Superior temporal gyrus (tissue), 1 donor: ENCODE measurements at regions not wholly inside any gene's neighbourhood (a gene's known extent, or its start where the extent isn't known, plus 50 kb on each side); places are given as distances from the start of the nearest gene placed in this dataset.

Source experiments
- DNase-seq: peaks from one replicate; pipeline ENCODE4 v3.0.0-alpha.2; 2016; ENCODE audit errors: extremely low spot score

DNA sequence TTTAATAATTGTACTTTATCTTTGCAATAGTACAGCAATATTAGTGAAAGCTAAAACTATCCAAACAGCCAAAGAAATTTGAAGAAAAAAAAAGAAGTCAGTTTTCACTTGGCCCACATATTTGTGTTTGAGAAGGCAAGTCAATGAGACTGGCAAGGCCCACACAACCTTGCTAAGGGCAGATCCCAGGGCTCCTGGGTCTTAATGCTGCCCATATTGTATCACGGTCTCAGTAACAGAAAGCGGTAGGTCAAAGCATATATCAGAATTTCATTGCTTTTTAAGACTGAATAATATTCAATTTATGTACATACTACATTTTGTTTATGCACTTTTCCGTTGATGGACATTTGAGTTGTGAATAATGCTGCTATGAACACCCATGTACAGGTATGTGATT is 262.0 kb upstream of the TOPAZ1 start:
- no peak for DNase-seq

DNA sequence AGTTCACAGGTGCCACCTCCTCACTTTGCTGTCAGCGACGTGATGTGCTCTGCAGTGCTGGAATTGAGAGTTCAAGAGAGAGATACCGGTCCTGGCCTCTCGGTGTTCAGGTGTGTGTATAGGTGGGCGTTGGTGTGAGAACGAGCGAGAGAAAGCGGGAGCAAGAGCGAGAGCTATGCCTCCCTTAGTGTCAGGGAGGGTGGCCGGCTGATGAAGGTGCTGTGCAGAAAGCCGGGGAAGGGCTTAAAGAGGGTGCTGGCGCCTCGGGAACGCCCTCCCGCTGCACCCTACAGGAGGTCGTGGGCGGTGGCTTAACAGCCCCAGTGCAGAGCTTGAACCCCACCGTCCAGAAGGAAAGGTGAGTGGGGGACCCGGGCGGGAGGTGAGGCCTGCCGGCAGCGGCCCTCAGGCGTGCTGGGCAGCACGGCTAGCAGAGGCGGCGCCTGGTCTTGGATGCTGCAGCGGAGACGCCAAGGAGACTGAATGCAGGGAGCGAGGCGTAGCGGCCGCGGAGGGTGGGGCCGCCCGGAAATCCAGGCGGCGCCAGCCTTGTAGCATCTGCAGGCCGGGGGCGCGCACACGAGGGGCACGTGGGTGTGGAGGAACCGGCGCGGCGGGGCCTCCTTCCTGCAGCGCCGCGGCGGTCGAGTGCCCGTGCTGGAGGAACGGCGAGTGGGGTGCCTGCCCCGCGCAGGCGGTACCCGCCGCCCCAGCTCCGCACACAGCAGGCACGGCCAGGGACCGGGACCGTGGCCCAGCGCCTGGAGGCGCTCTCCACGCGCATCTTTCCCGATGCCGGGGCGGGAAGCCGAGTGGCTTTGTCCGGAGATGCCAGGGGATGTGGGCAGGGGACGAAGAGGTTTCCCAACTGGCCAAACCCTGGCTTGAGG is 246.8 kb upstream of the TOPAZ1 start:
- DNase-seq, result no peak

DNA sequence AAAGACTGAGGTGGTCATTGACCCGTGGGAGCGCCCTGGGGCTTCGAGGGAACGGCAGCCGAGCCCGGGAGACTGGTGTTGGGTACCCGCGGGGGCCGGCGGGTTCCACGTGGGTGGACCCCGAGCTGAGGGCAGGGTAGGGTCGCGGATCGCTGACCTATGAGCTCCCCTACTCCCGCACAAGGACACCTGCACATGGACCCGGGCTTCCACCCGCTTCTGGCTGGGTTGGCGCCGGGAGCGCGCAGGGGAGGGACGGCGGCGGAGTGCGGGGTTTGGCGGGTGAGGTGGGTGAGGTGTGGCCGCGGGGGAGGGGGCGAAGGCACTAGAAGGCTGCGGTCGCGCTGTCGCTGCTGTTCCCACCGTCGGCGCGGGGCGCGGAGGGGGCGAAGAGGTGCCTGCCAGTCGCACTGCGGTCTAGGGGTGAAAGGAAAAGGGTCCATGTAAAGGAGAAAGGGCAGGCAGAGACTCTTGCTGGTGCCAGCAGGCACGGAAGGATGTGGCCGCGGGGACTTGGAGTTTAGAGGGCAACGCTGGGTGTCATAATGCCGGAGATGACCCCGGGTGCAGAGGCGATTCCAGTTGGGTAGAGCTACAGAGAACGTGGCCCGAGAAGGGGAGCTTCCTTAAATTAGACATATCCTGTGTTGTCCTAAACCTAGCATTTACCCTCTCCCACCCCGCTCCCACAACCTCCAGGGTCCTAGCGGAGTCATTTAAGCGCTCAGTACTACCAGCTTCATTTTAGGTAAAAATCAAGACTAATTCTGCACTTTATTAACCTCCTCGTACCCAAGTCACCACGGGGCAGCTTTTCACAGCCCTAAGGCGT is 245.9 kb upstream of the TOPAZ1 start:
- DNase-seq, result no peak

DNA sequence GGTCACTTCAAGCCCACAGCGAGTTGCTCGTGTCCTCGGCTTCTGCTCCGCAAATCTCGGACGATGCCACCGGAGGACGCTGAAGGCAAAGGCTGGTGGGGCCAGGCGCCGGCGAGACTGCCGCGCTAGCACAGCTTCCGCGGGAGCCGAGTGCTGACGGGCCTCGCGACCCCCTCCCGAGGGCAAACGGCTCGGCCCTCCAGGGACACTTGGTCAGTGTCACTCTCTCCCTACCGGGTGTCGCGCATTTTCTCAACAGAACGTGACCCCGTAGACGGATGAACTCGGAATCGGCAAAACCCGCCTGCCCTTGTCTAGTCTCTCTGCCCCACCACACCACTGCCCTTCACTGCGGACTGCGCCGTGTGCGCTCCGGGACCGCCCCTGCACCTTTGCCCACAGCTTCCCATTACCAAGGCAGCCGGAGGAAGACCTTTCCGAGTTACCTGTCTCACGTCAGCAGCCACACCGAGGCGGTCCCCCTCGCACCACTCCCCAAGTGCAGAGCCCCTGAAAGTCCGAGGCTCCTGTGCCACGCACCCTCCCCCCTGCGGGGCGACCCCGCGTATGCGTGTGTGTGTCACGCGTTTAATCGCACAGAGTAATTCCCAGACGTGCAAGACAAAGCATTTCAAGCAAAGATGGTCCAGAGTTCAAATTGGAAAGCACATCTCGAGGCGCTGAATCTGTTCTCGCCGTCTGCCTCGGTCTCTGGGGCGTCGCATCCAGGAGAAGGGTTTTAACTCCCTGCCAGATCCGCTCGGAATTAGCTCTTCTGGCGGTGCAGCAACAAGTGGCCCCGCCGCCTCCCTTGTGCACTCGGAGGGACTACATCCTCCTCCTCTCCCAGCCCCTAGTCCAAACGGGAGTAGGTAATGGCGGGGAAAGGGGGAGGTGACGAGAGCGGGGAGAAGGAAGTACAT is 245.0 kb upstream of the TOPAZ1 start:
- peak; percentile 62 for DNase-seq

DNA sequence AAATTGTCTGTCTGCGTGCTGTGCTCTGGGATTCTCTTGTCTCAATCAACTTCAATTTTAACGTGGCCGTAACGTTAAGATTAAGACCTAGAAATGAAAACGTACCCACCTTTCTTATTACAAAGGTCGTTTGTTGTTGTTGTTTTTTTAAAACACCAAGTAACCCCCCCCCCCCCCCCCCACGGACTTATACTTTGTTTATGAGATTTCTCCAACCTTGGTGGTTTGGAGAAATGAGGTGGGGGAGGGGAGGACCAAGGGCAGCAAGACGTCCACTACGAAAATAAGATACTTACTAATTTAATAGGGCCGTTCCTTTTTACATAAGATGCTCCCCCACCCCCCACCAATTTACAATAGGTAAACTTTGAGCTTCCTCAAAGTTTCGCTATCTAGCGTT is 244.4 kb upstream of the TOPAZ1 start:
- no peak for DNase-seq

DNA sequence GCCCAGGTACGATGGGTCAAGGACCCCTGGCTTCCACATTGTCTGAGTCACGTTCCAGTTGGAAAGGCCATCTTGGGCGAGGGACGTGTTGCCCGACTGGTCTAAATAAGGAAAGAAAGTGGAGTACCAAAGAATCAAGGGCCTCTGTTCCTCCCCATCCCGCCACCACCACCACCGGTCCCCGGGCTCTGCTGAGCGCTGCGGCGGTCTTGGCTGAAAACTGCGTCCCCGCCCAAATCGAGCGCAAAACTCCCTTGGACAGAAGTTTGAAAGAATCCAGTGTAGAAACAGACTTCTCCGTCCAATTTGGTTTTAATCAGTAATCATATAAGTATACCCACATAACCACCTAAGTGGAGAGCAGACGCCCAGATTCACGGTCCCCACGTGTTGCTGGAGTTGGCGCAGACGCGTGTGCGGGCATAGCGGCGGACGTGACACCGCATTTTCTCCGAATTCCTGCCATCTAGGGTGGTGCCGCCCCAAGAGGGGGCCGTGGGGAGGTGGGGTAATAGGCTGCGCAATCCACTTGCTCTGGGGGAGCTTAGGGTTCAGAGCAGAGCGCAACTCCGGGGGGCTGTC is 243.8 kb upstream of the TOPAZ1 start:
- no peak for DNase-seq

DNA sequence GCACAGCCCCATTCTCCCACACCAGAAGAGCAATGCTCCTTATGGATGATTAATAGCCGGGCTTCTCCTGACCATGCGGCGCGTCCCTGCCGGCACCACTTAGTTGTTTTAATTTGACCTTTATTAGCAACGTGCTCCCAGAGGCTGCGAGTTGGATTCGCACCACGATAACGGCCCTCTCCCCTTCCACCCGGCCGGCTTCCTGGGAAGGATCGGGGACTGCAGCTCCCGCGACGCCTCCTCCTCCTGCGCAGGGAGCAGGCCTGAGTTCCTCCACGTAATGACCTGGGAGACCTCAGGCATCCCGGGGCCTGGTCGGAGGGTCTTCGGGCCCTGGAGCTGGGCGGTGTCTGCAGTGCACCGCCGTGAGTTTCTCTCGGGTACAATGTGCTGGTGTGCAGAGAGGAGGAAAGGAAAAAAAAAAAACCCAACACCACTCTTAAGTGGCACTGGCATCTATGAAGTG is 243.3 kb upstream of the TOPAZ1 start:
- no peak for DNase-seq

DNA sequence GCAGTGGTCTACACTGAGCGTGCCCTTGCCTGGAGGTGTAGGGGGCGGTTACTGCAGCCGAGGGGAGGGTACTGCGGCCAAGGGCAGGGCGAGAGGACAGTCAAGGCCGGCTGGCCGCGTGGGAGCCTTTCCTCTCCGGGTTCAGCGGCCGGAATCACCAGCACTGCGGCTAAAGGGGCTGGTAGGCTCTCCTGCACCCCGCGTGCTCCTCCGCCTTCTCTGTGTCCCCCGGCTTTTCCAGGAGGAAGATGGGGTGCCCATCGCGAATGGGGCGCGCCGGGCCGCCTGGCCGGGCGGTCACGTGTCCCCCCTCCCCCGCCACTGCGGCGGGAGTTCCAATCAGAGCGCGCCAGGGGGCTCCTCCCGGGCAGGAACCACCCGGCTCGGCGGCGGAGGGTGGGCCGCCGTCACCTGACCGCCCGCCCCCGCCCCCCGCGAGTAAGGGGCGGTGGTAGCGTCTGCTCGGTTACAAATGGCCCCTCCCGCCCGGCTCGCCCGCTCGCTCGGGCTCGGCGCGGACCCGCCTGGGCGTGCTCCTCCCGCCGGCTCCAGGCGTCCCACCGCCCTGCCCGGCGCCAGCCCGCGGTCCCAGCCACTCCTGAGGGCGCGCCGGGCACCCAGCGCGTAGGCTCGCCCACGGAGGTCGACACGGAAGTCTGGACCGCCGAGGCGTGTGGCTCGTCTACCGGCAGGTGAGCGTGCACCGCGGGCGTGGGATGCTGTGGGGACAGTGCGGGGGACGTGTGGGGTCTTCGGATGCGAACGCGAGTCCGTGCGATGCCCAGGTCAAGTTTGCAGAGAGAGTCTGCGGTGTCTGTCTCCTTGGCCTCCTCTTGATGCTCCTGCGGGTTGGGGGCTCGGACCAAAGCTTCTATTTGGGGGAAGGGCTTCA is 242.6 kb upstream of the TOPAZ1 start:
- DNase-seq, result no peak

DNA sequence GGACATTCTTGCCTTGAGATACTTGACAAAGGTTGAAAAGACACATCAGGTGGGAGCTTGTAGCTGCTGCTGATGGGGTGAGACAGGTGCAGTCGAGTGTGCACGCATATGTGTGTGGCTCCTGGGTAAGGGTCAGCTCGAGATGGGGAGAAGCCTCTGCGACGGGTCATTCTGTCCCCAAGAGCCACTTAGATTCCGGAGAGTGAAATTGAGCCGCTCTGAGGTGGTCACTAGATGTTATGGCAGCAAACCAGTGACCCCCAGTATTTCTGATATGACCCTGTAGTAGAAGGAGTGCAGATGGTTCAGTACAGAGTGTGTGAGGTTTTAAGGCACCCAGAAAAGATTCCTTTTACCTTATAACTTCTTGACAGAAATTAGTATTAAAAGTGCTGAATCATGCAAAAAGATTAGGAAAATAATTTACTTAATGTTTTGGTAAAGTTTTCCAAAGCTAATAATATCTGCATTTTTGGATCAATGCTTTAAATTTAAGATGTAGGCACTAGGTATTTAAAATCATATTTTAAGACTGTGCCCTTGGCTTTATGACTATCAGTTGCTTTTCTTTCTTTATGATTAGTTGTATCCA is 241.9 kb upstream of the TOPAZ1 start:
- DNase-seq, result no peak

DNA sequence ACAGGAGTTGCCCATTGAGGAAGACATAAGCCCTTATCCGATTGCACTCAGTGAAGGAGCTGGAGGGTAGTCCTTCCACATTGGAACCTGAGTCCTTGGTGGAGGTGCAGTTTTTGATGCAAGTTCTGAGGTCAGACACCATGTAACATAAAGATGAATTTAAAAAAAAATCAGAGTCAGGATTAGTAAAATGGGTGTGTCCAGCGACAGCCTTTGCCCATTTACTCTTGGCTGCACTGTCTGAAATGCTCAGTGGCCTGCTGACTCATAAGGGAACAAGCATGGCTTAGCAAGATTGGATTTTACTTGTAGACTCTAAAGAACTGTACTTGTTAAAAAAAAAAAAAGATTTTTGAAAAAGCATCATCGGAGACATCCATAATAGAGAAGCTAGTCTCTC is 241.1 kb upstream of the TOPAZ1 start:
- DNase-seq, result peak; percentile 45

DNA sequence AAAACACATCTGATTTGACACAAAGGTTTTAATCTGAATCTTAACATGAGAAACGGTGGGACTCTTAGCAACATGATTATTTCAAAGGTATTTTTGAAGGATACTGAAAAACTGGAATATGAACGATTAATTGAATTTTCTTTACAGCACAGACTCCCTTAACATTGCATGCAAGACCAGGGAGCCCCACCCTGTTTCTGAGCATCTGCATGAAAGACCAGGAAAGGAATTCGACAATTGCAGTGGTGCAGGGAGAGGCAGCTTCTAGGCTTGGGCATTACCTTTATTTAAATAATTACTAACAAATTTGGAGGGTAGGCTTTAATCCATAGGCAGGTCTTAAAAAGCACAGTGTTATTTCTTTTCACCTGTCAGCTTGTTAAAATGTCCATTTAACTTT is 240.6 kb upstream of the TOPAZ1 start:
- no peak for DNase-seq

DNA sequence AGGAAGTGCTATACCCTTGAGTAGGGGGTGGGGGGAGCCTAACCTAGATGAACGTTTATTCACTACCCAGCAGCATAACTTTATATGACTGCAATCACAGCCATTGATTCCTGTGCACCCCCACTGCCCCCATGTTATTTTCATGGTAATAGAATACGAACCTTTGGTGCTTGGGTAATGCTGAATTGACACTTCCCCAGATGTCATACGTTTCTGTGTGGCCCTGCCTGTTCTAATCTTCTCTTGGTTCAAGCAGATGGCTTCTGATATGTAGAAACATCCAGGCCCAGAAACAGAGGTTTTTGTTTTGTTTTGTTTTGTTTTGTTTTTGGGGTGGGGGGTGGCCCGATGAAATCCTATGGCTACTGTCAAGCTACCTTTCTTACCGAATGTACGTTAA is 237.9 kb upstream of the TOPAZ1 start:
- peak; percentile 19 for DNase-seq

DNA sequence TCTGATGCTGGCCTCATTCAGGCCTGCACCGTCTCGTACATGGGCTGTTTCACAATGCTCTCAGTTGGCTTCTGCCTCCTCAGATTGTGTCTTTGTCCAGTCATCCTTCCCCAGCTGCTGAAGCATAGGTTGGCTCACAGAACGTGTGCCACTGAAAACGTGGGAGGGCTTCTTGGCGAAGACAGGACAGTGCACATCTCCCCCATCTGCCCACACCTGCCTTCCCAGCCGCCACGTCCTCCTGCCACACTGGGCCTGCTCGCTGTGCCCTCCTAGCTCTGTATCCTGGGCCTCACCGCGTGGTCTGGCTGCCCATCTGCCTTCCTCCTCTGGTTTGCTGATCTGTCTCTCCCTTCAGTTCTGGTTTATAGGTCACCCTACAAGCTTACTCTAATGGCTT is 230.0 kb upstream of the TOPAZ1 start:
- DNase-seq, result peak; percentile 23

DNA sequence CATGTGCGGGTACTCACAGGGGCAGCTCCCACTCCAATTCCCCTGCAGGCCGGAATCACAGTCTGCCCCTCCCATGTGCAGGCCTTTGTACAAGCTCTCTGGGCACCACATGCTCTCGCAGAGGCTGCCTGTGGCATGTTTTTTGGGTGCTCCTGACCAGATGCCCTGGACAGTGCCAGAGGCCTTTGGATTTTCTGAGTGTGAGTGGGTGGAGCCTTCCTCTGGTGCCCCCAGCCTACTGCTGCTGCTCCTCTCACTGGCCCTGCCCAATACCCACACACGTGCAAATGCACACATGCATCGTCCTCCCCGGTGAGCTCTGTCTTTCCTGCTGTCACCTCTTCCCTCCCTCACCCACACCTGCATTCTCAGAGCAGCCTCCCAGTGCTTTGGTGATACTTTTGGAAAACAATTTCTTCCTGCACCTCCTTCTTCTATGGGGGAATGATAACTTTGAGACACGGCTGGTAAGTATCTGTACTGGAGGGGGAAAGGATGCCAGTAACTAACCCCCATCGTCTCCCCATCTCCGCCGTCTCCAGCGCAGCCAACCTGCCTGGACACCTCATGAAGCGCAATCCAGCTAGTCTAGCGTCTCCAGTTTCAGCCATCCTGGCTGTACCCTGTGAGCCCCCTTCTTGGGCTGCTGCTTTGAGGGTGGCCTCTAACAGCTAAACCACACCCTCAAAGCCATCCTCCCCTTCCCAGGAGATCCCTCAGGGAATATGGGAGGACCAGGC is 229.4 kb upstream of the TOPAZ1 start:
- DNase-seq, result peak; percentile 5

DNA sequence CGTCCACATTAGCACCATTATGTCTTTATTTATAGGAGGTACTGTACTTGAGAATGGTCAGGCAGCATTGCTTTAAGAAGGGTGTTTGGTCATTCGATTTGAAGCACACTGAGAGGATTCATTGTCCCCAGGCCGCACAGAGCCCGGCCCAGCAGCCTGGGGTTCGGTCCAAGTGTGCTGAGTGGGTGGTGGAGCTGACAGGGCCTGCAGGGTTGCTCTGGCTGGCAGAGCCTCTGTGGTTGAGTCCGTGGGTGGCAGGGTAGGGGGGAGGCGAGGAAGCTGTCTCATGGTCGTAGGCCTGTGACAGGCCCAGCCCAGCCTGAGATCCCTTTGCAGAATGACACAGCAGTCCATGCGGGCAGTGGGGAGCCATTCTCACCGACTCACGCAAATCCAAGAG is 227.7 kb upstream of the TOPAZ1 start:
- no peak for DNase-seq

DNA sequence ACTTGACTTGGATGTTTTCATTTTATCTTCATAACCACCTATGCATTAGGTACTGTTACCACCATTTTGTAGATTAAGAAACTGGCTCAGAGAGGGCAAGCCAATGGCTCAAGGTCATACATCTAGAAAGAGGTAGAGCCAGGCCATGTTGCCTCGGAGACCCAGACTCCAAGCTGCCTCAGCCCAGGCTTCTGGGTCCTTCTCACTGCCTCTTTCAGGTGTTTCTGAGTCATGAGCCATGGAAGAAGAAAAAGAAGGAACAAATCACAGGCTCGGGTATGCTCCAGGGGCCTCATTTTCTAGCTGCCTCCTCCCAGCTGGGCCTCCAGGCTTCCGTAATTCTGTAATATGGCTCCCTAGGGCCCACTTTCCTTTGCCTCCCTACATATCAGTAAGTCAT is 226.5 kb upstream of the TOPAZ1 start:
- DNase-seq, result no peak

DNA sequence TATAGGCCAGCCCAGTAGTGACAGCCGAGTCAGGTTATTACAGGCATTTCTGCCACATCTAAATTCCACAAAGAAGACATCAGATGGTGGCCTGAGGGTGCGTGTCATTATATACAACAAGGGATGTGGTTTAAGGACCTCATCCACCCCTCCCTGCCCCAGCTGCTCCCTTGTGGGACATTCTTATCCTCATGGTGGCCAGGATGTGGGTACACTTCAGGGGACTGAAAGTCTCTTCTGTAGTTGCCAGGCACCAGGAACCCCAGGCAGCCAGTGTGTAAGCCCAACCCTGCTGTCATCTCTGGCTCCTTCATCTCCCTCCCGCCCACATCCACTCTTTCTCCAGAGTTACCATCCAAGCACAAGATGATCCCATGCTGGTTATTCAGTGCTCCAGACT is 224.9 kb upstream of the TOPAZ1 start:
- DNase-seq, result no peak

DNA sequence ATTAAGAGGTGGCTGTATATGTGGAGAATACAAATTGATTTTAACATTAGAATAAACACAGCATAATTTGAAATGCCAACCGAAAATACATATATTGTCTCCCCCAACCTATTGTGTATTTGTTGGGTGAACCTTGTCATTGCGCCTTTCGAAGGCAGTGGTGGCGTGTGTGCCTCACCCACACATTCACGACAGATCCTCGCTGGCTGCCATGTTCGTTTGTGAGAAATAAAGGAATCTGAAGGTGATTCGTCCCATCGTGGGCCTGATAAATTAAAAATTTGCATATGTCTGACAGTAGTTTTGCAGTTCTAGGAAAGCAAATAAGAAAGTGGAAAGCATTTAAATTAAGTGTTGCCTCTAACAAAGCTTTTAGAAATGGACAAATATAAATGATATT is 222.8 kb upstream of the TOPAZ1 start:
- no peak for DNase-seq

DNA sequence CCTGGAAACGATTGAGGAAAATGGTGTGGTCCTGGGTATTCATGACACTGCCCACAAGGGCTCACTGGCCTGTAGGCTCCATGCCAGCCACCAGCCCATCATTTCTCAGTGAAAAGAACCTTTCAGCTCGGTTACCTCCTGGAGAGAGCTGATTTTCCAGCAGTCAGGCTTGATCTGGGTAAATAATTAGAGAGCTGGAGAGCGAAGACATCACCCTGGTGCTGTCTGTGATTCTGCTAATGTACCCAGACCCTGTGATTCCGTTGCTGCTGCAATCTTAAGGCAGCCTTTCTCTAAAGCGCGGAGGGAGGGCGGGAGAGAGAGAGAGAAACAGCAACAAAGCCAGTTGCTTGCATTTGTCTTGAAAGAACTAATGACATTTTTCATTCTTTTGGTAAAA is 221.9 kb upstream of the TOPAZ1 start:
- DNase-seq, result peak; percentile 36
